DMS114 treated with DMSO at 0.1 percent for 48 hours (cell line): ENCODE measurements at regions not wholly inside any gene's neighbourhood (a gene's known extent, or its start where the extent isn't known, plus 50 kb on each side); places are given as distances from the start of the nearest gene placed in this dataset.
"Not testable (repeated sequence)": the region's sequence is repeated elsewhere in the genome, so short reads cannot be mapped to it uniquely, and the experiment has no call there.

ENCODE experiments used
- DNase-seq: peaks from one replicate; lab custom pipeline; 2025; ENCODE audit not compliant: unreplicated experiment; lab: John Stamatoyannopoulos, UW

- DNase-seq: no peak
Observed at GRCh38 chr19:31838163-31838815, 489.1 kb upstream of the TSHZ3 start.

GRCh38 chr19:31840371-31840770, 491.1 kb upstream of the TSHZ3 start:
- no peak for DNase-seq

GRCh38 chr19:31841755-31842154, 492.5 kb upstream of the TSHZ3 start:
- DNase-seq: no peak

GRCh38 chr19:31863122-31863521, 482.3 kb upstream of the ZNF507 start:
- DNase-seq: no peak

GRCh38 chr19:31874313-31874712, 471.1 kb upstream of the ZNF507 start:
- no peak for DNase-seq

- no peak for DNase-seq
Observed at GRCh38 chr19:31875591-31875990, 469.8 kb upstream of the ZNF507 start.

GRCh38 chr19:31880283-31880682, 465.1 kb upstream of the ZNF507 start:
- no peak for DNase-seq

- DNase-seq: no peak
Observed at GRCh38 chr19:31881988-31882387, 463.4 kb upstream of the ZNF507 start.

- no peak for DNase-seq
Observed at GRCh38 chr19:31882709-31883108, 462.7 kb upstream of the ZNF507 start.

- no peak for DNase-seq
Observed at GRCh38 chr19:31883296-31883990, 462.0 kb upstream of the ZNF507 start.

GRCh38 chr19:31885280-31885853, 460.0 kb upstream of the ZNF507 start:
- DNase-seq: no peak

GRCh38 chr19:31890230-31890629, 455.2 kb upstream of the ZNF507 start:
- no peak for DNase-seq

GRCh38 chr19:31892060-31892459, 453.4 kb upstream of the ZNF507 start:
- no peak for DNase-seq

GRCh38 chr19:31893491-31893890, 451.9 kb upstream of the ZNF507 start:
- DNase-seq: not testable (repeated sequence)

- DNase-seq: no peak
Observed at GRCh38 chr19:31894451-31894850, 451.0 kb upstream of the ZNF507 start.

- no peak for DNase-seq
Observed at GRCh38 chr19:31897292-31897691, 448.1 kb upstream of the ZNF507 start.

GRCh38 chr19:31900991-31901390, 444.4 kb upstream of the ZNF507 start:
- no peak for DNase-seq

- DNase-seq: no peak
Observed at GRCh38 chr19:31902821-31903220, 442.6 kb upstream of the ZNF507 start.

- no peak for DNase-seq
Observed at GRCh38 chr19:31903979-31904378, 441.4 kb upstream of the ZNF507 start.

GRCh38 chr19:31906111-31906871, 439.1 kb upstream of the ZNF507 start:
- DNase-seq: no peak

- DNase-seq: no peak
Observed at GRCh38 chr19:31907661-31908060, 437.7 kb upstream of the ZNF507 start.

GRCh38 chr19:31908080-31908479, 437.3 kb upstream of the ZNF507 start:
- no peak for DNase-seq
